SK-N-SH treated with all-trans-retinoic acid at 6 μM for 48 hours (cell line): ENCODE measurements at regions not wholly inside any gene's neighbourhood (a gene's known extent, or its start where the extent isn't known, plus 50 kb on each side); places are given as distances from the start of the nearest gene placed in this dataset.

Experiments
- ARNTL ChIP-seq: fragments of 450-650 bp; formaldehyde crosslinking; IDR thresholded peaks from 2 replicates; pipeline ENCODE4 v1.5.0; 2020; ENCODE audit warnings: low read depth, mild to moderate bottlenecking, moderate library complexity, borderline replicate concordance
- CSRNP3 ChIP-seq: fragments of 250-450 bp; sonication (Bioruptor Pico); IDR thresholded peaks from 2 replicates; pipeline ENCODE4 v1.5.1; 2021; ENCODE audit warnings: mild to moderate bottlenecking, moderate library complexity
- ESRRG ChIP-seq: fragments of 250-450 bp; sonication (Bioruptor Pico); IDR thresholded peaks from 2 replicates; pipeline ENCODE4 v1.6.1; 2021; ENCODE audit warnings: mild to moderate bottlenecking
- GLIS3 ChIP-seq: fragments of 250-450 bp; sonication (Bioruptor Pico); IDR thresholded peaks from 2 replicates; pipeline ENCODE4 v1.5.0; 2020; ENCODE audit warnings: mild to moderate bottlenecking, moderate library complexity
- PPARA ChIP-seq: fragments of 250-450 bp; sonication (Bioruptor Pico); IDR thresholded peaks from 2 replicates; pipeline ENCODE4 v1.5.0; 2020; ENCODE audit warnings: mild to moderate bottlenecking, borderline replicate concordance
- SNAI2 ChIP-seq: fragments of 250-450 bp; sonication (Bioruptor Pico); IDR thresholded peaks from 2 replicates; pipeline ENCODE4 v1.5.0; 2020; ENCODE audit warnings: mild to moderate bottlenecking, moderate library complexity
- TF ChIP-seq, protein P1 (sequence below): fragments of 250-450 bp; sonication (Bioruptor Pico); IDR thresholded peaks from 2 replicates; pipeline ENCODE4 v1.8.0; 2021; ENCODE audit warnings: low read depth, mild to moderate bottlenecking, moderate library complexity, borderline replicate concordance

GRCh38 chr21:28423521-28424190 lies 569.0 kb downstream of the LTN1 start:
- TF ChIP-seq ARNTL (CRISPR knock-in tag) (no peak), PPARA (CRISPR knock-in tag) (no peak), SNAI2 (no peak), CSRNP3 (CRISPR knock-in tag) (no peak), ESRRG (no peak), GLIS3 (CRISPR knock-in tag) (no peak)
- TF ChIP-seq, protein P1, sequence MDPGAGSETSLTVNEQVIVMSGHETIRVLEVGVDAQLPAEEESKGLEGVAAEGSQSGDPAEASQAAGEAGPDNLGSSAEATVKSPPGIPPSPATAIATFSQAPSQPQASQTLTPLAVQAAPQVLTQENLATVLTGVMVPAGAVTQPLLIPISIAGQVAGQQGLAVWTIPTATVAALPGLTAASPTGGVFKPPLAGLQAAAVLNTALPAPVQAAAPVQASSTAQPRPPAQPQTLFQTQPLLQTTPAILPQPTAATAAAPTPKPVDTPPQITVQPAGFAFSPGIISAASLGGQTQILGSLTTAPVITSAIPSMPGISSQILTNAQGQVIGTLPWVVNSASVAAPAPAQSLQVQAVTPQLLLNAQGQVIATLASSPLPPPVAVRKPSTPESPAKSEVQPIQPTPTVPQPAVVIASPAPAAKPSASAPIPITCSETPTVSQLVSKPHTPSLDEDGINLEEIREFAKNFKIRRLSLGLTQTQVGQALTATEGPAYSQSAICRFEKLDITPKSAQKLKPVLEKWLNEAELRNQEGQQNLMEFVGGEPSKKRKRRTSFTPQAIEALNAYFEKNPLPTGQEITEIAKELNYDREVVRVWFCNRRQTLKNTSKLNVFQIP: no peak
